GM12892 (cell line): ENCODE measurements at regions not wholly inside any gene's neighbourhood (a gene's known extent, or its start where the extent isn't known, plus 50 kb on each side); places are given as distances from the start of the nearest gene placed in this dataset.

Experiments used
- POLR2A ChIP-seq: IDR thresholded peaks from 2 replicates; pipeline ENCODE4 v1.6.1; 2011; ENCODE audit warnings: low read depth, low read length, control low read depth
- TAF1 ChIP-seq: IDR thresholded peaks from 2 replicates; pipeline ENCODE4 v1.6.1; 2011; ENCODE audit warnings: low read depth, mild to moderate bottlenecking, control low read depth, low read length, borderline replicate concordance

DNA sequence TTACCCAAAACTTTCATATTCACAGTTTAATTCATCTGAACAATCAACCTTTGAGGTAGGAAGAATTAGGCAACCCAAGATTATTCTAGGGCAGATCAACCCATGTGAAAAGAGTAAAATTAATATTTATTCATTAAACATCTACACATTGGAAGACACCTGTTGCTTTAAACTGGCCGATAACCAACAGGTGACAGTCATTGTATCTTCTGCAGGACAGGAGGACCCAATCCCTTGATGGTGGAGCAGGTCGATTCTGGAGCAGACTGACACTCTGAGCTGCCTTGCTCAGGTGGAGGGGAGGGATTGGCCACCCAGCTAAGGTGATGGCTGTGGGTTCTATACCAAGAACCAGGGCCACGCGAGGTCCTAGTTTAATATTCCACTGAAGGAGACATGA is 230.3 kb downstream of the OSR1 start:
- TF ChIP-seq POLR2A (no peak), TAF1 (no peak)
